Nephron progenitor cell (in vitro differentiated cells): ENCODE measurements at regions not wholly inside any gene's neighbourhood (a gene's known extent, or its start where the extent isn't known, plus 50 kb on each side); places are given as distances from the start of the nearest gene placed in this dataset.

Experiments used
- DNase-seq: peaks from one replicate; pipeline ENCODE4 v3.0.0; 2021
- H3K27ac Mint-ChIP-seq: 2 replicates; pipeline ENCODE4 v1.8.0; 2021; ENCODE audit warnings: mild to moderate bottlenecking, moderate library complexity, mixed read lengths
- H3K27me3 Mint-ChIP-seq: 2 replicates; pipeline ENCODE4 v1.8.0; 2021; ENCODE audit warnings: mild to moderate bottlenecking, low read depth, mixed read lengths; ENCODE audit not compliant: poor library complexity
- H3K36me3 Mint-ChIP-seq: 2 replicates; pipeline ENCODE4 v1.8.0; 2021; ENCODE audit warnings: low read depth, mixed read lengths
- H3K4me1 Mint-ChIP-seq: 2 replicates; pipeline ENCODE4 v1.8.0; 2021; ENCODE audit warnings: mixed read lengths
- H3K4me3 Mint-ChIP-seq: 2 replicates; pipeline ENCODE4 v1.8.0; 2021; ENCODE audit warnings: mild to moderate bottlenecking, moderate library complexity, mixed read lengths
- H3K9me3 Mint-ChIP-seq: 2 replicates; pipeline ENCODE4 v1.8.0; 2021; ENCODE audit warnings: mild to moderate bottlenecking, moderate library complexity, mixed read lengths
- TF ChIP-seq, protein P1 (sequence below): fragments of 200-600 bp; sonication (generic); IDR thresholded peaks from 2 replicates; pipeline ENCODE4 v1.5.0; 2021; ENCODE audit warnings: antibody characterized with exemption

DNA sequence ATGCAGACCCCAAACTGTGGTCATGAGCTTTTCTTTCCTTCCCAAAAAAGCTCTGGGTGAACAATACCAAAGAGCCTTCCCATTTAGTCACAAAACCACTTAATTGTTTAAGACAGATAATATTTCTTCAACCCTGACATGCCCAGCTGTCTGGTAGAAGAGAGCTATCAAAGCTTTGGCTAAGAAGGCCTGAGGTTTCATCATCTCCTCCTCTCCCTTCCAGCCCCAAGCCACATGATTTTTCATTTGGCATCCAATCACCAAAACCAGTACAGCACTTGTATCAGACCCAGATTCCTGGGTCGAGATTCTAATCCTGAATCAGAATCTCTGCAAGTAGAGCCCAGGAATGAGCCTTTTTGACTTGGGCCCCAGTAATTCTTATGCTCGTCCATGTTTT is 199.6 kb upstream of the TMEM260 start:
- H3K4me1 Mint-ChIP-seq = no peaks in the 10 kb centered on the region
- no peak overlapping the region for H3K27ac Mint-ChIP-seq
- DNase-seq = no peak
- no peaks in the 10 kb centered on the region for H3K27me3 Mint-ChIP-seq
- H3K9me3 Mint-ChIP-seq = peaks cover 31% of the 10 kb centered on the region
- H3K36me3 Mint-ChIP-seq = peaks cover 9% of the 10 kb centered on the region
- no peak overlapping the region for H3K4me3 Mint-ChIP-seq
- TF ChIP-seq, protein P1, sequence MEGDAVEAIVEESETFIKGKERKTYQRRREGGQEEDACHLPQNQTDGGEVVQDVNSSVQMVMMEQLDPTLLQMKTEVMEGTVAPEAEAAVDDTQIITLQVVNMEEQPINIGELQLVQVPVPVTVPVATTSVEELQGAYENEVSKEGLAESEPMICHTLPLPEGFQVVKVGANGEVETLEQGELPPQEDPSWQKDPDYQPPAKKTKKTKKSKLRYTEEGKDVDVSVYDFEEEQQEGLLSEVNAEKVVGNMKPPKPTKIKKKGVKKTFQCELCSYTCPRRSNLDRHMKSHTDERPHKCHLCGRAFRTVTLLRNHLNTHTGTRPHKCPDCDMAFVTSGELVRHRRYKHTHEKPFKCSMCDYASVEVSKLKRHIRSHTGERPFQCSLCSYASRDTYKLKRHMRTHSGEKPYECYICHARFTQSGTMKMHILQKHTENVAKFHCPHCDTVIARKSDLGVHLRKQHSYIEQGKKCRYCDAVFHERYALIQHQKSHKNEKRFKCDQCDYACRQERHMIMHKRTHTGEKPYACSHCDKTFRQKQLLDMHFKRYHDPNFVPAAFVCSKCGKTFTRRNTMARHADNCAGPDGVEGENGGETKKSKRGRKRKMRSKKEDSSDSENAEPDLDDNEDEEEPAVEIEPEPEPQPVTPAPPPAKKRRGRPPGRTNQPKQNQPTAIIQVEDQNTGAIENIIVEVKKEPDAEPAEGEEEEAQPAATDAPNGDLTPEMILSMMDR = no peak

DNA sequence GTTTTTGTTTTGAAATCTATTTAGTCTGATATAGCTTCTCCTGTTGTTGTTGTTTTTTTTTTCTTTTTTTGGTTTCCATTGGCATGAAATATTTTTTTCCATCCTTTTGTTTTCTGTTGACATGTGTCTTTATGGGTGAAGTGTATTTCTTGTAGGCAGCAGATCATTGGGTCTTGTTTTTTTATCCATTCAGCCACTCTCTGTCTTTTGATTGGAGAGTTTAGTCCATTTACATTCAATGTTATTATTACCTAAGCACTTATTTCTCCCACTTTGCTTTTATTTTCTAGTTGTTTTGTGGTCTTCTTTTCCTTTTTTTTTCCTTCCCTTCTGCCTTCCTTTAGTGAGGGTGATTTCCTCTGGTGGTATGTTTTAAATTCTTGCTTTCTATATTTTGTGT is 193.6 kb upstream of the TMEM260 start:
- DNase-seq = no peak
- H3K4me3 Mint-ChIP-seq = no peak overlapping the region
- peaks cover 2% of the 10 kb centered on the region for H3K27me3 Mint-ChIP-seq
- no peaks in the 10 kb centered on the region for H3K4me1 Mint-ChIP-seq
- H3K36me3 Mint-ChIP-seq = peaks cover 21% of the 10 kb centered on the region
- H3K9me3 Mint-ChIP-seq = peaks cover 50% of the 10 kb centered on the region
- no peak overlapping the region for H3K27ac Mint-ChIP-seq
- TF ChIP-seq, protein P1 = no peak

DNA sequence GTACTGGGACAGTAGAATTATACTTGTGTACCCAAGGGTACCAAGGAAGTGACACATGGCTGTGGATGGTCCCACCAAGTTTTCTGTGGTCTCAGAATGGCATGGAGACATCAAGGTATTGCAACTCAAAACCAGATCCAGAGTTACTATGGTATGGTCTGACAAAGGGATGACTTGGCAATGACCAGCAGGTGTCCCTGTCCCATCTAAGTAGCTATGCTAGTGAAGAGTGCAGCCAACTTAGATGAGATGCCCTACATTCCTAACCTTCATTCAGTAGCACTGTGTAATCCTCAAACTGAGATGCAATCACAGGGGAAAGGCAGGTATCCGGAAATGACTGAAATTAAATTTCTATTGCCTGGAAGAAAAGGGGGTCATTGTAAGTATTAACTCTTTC is 188.7 kb upstream of the TMEM260 start:
- Mint-ChIP-seq H3K4me1 (no peaks in the 10 kb centered on the region), H3K27ac (no peak overlapping the region), H3K36me3 (peaks cover 6% of the 10 kb centered on the region), H3K9me3 (peaks cover 13% of the 10 kb centered on the region), H3K27me3 (peaks cover 2% of the 10 kb centered on the region), H3K4me3 (no peak overlapping the region)
- TF ChIP-seq, protein P1 = no peak
- no peak for DNase-seq

DNA sequence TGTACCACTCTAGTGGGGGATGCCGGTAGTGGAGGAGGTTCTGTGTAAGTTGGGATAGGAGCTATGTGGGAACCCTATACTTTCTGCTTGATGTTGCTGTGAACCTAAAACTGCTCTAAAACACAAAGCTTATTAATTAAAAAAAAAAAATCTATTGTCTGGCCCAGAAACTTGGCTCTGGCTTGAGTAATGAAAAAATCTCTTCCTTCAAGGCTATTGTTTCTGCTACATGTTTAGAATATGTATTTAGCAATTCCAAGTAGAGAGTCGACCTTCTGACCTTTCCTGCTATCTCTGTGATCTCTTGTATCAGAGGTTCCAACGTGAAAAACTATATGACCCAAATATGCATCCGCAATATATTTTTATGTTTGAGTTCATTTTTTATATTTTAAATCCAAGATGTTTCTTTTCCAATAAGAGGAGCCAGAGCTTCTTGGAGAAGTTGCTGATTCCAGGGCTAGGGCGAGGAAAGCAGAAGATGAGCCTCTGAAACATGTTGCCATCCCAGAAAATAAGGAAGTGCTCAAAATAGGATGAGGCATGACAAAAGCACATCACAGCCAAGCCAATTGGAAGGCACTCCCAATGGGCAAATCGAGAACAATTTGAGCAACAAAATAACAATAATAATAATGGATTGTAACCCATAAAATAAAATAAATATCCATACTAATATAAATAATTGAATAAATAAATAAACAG is 184.6 kb upstream of the TMEM260 start:
- Mint-ChIP-seq H3K27me3 (no peaks in the 10 kb centered on the region), H3K36me3 (no peaks in the 10 kb centered on the region), H3K9me3 (no peaks in the 10 kb centered on the region), H3K27ac (no peak overlapping the region), H3K4me1 (no peaks in the 10 kb centered on the region), H3K4me3 (no peak overlapping the region)
- TF ChIP-seq, protein P1 = no peak
- no peak for DNase-seq

DNA sequence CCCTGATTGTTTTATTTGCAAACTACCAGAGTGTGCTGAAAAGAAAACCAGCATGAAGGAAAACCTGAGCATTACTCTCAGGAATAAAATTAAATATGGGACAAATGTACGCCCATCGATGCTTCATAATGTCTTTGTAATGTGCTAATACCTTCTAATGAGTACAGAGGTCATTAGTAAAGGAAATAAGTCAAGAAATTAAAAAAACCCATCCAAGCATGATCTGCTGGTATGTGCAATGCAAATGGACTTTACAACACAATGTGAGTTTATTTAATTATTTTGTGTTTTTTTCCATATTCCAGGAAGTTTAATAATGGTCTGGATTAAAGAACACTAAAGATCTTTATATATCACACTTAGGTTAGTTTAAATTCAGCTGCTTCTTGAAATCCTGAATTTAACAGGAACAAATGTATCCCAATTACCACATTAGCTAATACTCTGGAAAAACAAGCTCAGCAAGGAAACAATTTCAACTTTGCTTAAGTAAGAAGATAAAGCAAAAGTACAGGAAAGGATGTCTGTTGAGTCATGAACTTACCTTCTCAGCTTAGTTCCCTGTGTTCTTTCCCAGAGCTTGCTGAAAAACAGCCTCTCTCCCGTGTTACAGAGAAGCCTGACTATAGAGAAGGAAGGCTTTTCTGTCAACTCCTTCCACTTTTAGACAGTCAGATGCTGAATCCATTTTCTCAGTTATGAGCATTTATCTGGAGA is 179.3 kb upstream of the TMEM260 start:
- H3K27me3 Mint-ChIP-seq = no peaks in the 10 kb centered on the region
- TF ChIP-seq, protein P1 = no peak
- no peak for DNase-seq
- H3K9me3 Mint-ChIP-seq = peaks cover 3% of the 10 kb centered on the region
- no peak overlapping the region for H3K27ac Mint-ChIP-seq
- no peaks in the 10 kb centered on the region for H3K4me1 Mint-ChIP-seq
- no peaks in the 10 kb centered on the region for H3K36me3 Mint-ChIP-seq
- H3K4me3 Mint-ChIP-seq = no peak overlapping the region
